GM19025 (cell line): ENCODE measurements at regions not wholly inside any gene's neighbourhood (a gene's known extent, or its start where the extent isn't known, plus 50 kb on each side); places are given as distances from the start of the nearest gene placed in this dataset.

Experiments used
- ATAC-seq: cut with Tn5 transposase; IDR thresholded peaks from one replicate; pipeline ENCODE4 v1.9.1; 2021; ENCODE audit warnings: mild to moderate bottlenecking, low read depth, moderate library complexity; ENCODE audit not compliant: unreplicated experiment

GRCh38 chr21:43364261-43364510, 62.7 kb downstream of the SIK1 start:
- no peak for ATAC-seq

GRCh38 chr21:43363506-43364260, 63.2 kb downstream of the SIK1 start:
- no peak for ATAC-seq

- no peak for ATAC-seq
Observed at GRCh38 chr21:43362915-43363314, 64.0 kb downstream of the SIK1 start.

- peak; percentile 57 for ATAC-seq
Observed at GRCh38 chr21:43362321-43362791, 64.6 kb downstream of the SIK1 start.

- peak; percentile 54 for ATAC-seq
Observed at GRCh38 chr21:43361493-43362296, 65.2 kb downstream of the SIK1 start.

GRCh38 chr21:43361127-43361492, 65.8 kb downstream of the SIK1 start:
- ATAC-seq, result no peak

GRCh38 chr21:43360441-43361126, 66.3 kb downstream of the SIK1 start:
- ATAC-seq, result no peak

GRCh38 chr21:43358940-43359822, 67.8 kb downstream of the SIK1 start:
- no peak for ATAC-seq

GRCh38 chr21:43357715-43358430, 69.1 kb downstream of the SIK1 start:
- no peak for ATAC-seq

- no peak for ATAC-seq
Observed at GRCh38 chr21:43355925-43356289, 71.0 kb downstream of the SIK1 start.

GRCh38 chr21:43355266-43355924, 71.5 kb downstream of the SIK1 start:
- no peak for ATAC-seq

- no peak for ATAC-seq
Observed at GRCh38 chr21:43354666-43355065, 72.3 kb downstream of the SIK1 start.

GRCh38 chr21:43354026-43354420, 72.9 kb downstream of the SIK1 start:
- no peak for ATAC-seq

GRCh38 chr21:43353282-43354025, 73.5 kb downstream of the SIK1 start:
- no peak for ATAC-seq

- peak; percentile 72 for ATAC-seq
Observed at GRCh38 chr21:43352568-43353281, 74.2 kb downstream of the SIK1 start.

- ATAC-seq, result no peak
Observed at GRCh38 chr21:43352154-43352537, 74.8 kb downstream of the SIK1 start.

GRCh38 chr21:43351501-43352153, 75.3 kb downstream of the SIK1 start:
- no peak for ATAC-seq

- no peak for ATAC-seq
Observed at GRCh38 chr21:43349644-43350043, 77.3 kb downstream of the SIK1 start.
